ENCODE measurements at regions not wholly inside any gene's neighbourhood (a gene's known extent, or its start where the extent isn't known, plus 50 kb on each side); places are given as distances from the start of the nearest gene placed in this dataset.

DNA sequence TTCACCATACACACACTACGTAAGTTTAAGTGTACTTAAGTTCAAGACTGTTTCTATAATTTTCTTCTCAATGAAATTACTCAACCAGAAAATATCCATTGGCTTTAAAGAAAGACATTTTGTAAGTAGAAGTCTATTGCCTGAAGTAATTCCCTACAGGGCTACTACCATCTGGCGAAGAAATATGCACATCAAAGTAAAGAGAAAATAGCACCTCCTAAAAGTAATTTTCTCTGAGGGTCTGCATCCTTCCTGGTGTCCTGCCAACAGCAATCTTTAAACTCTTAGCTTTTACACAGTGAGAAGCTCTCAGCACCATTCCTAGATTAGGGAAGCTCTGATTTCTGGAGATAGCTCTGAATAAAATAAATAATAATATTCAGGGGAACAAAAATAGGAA lies 498.5 kb upstream of the TYRP1 start:
- no peak for TF ChIP-seq CTCF (IDR thresholded peaks at IDR 0.05)
- Histone ChIP-seq H3K27me3 (ENCODE audit: low read depth) (no peaks in the 10 kb centered on the region), H3K4me1 (no peaks in the 10 kb centered on the region), H3K9me3 (no peaks in the 10 kb centered on the region), H3K27ac (no peak overlapping the region), H3K4me3 (no peak overlapping the region), H3K36me3 (no peaks in the 10 kb centered on the region)
- ATAC-seq = no peak
- no peak for DNase-seq
- intact Hi-C loops (cut with DNase I) = no loop called here

DNA sequence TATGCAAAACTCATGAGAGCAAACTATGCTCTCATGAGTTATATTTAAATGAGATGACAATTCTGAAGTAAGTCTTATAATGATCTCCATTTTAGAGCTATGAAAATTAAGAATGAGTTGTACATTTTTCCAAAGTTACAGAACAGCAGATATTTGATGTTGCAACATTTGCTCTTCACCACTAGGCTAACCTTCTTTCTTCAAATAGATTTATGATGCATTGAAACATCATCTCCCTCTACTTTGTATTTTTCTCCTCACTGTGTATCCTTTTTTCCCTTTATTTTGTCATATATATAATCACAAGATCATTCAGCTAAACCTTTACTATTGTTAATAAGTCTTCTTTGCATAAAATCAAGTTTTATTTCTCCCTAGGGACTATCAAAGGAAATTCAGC lies 497.7 kb upstream of the TYRP1 start:
- no peaks in the 10 kb centered on the region for H3K9me3 ChIP-seq
- H3K36me3 ChIP-seq = no peaks in the 10 kb centered on the region
- intact Hi-C loops (cut with DNase I) = no loop called here
- H3K4me3 ChIP-seq = no peak overlapping the region
- DNase-seq (no peak), ATAC-seq (no peak)
- H3K27ac ChIP-seq = no peak overlapping the region
- no peaks in the 10 kb centered on the region for H3K27me3 ChIP-seq (ENCODE audit: low read depth)
- TF ChIP-seq CTCF (IDR thresholded peaks at IDR 0.05) = no peak
- H3K4me1 ChIP-seq = no peaks in the 10 kb centered on the region

DNA sequence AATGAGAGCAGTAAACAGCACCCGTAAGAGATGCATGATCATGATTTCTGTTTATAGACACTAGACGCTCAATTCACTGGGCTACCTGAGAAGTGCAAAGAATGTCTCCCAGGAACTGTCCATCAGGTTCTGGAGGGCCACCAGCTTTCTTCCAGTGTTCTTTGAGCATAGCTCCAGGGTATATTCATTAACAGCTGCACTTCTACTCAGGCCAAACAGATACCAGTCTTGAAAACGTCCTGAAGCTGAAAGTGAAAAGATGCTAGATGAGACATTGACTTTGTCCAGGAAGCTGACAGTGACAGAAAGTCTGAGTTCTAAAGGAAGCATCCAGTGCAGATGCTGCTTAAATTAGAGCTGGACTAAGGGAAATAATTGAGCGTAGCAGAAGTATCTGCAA lies 488.7 kb upstream of the TYRP1 start:
- Histone ChIP-seq H3K4me3 (no peak overlapping the region), H3K4me1 (no peaks in the 10 kb centered on the region), H3K36me3 (no peaks in the 10 kb centered on the region), H3K27ac (no peak overlapping the region), H3K27me3 (ENCODE audit: low read depth) (no peaks in the 10 kb centered on the region), H3K9me3 (no peaks in the 10 kb centered on the region)
- no peak for ATAC-seq
- TF ChIP-seq CTCF (IDR thresholded peaks at IDR 0.05) = no peak
- no peak for DNase-seq
- intact Hi-C loops (cut with DNase I) = no loop called here

DNA sequence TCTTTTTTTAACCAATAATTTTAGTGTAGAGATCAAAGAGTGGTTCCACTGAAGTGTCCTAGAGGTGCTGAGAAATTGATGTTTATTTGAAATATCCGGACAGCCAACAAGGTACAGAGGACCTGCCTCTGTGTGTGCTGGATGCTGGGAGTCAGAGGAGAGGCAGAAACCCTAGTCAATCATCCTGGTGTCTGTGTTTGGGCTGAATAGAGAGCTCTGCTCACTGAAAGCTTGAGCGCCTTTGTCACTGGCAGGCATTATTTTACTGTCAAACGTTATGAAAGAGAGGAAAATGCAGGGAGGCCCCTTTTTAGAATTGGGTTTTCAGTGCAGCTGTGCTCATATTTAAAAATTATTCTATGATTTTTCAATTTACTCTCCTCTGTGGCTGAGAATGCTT lies 480.3 kb upstream of the TYRP1 start:
- no peak overlapping the region for H3K4me3 ChIP-seq
- no peaks in the 10 kb centered on the region for H3K27me3 ChIP-seq (ENCODE audit: low read depth)
- no peaks in the 10 kb centered on the region for H3K4me1 ChIP-seq
- ATAC-seq = no peak
- H3K9me3 ChIP-seq = no peaks in the 10 kb centered on the region
- intact Hi-C loops (cut with DNase I) = no loop called here
- H3K36me3 ChIP-seq = no peaks in the 10 kb centered on the region
- TF ChIP-seq CTCF (IDR thresholded peaks at IDR 0.05) = no peak
- H3K27ac ChIP-seq = no peak overlapping the region
- no peak for DNase-seq

- no peaks in the 10 kb centered on the region for H3K9me3 ChIP-seq
- no peak overlapping the region for H3K4me3 ChIP-seq
- no peaks in the 10 kb centered on the region for H3K27me3 ChIP-seq (ENCODE audit: low read depth)
- DNase-seq = no peak
- no peak for TF ChIP-seq CTCF (IDR thresholded peaks at IDR 0.05)
- no peak overlapping the region for H3K27ac ChIP-seq
- ATAC-seq = no peak
- no peaks in the 10 kb centered on the region for H3K36me3 ChIP-seq
- H3K4me1 ChIP-seq = no peaks in the 10 kb centered on the region
- intact Hi-C loops (cut with DNase I) = no loop called here
These were observed 471.7 kb upstream of the TYRP1 start for GRCh38 chr9:12221470-12221869.

GRCh38 chr9:12224449-12224848 lies 468.7 kb upstream of the TYRP1 start:
- no peak for TF ChIP-seq CTCF (IDR thresholded peaks at IDR 0.05)
- Histone ChIP-seq H3K4me1 (no peaks in the 10 kb centered on the region), H3K27me3 (ENCODE audit: low read depth) (no peaks in the 10 kb centered on the region), H3K27ac (no peak overlapping the region), H3K9me3 (no peaks in the 10 kb centered on the region), H3K4me3 (no peak overlapping the region), H3K36me3 (no peaks in the 10 kb centered on the region)
- DNase-seq (no peak), ATAC-seq (no peak)
- intact Hi-C loops (cut with DNase I) = no loop called here
